GM20000 (cell line): ENCODE measurements at regions not wholly inside any gene's neighbourhood (a gene's known extent, or its start where the extent isn't known, plus 50 kb on each side); places are given as distances from the start of the nearest gene placed in this dataset.
A peak's percentile ranks its signal among the peaks of the same experiment; 100 is the strongest.

ENCODE experiments used
- DNase-seq: peaks from one replicate; pipeline ENCODE4 v3.0.0; 2012; ENCODE audit warnings: low spot score
- TF ChIP-seq, protein P1 (sequence below): IDR thresholded peaks from 2 replicates; pipeline ENCODE4 v1.5.1; 2012; ENCODE audit warnings: mild to moderate bottlenecking, control low read depth; ENCODE audit errors: extremely low read depth, missing control alignments

DNA sequence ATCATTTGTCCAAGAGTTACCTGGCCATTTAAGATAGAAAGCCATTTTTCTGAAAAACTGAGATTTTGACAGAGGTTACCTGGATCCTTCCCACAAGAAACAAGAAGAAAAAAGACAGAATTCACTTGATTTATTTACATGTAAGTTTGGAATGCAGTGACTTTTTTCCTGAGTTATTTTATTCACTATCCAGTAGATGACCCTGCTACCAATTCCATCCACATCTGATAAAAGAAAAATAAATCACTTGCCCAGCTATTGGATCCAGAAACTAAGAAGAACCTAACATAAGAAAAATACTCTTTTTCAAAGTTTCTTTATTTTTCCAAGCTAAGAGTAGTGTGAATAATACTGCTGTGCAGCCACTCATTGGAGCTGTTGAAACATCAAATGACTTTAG lies 275.2 kb downstream of the CETN3 start:
- TF ChIP-seq, protein P1, sequence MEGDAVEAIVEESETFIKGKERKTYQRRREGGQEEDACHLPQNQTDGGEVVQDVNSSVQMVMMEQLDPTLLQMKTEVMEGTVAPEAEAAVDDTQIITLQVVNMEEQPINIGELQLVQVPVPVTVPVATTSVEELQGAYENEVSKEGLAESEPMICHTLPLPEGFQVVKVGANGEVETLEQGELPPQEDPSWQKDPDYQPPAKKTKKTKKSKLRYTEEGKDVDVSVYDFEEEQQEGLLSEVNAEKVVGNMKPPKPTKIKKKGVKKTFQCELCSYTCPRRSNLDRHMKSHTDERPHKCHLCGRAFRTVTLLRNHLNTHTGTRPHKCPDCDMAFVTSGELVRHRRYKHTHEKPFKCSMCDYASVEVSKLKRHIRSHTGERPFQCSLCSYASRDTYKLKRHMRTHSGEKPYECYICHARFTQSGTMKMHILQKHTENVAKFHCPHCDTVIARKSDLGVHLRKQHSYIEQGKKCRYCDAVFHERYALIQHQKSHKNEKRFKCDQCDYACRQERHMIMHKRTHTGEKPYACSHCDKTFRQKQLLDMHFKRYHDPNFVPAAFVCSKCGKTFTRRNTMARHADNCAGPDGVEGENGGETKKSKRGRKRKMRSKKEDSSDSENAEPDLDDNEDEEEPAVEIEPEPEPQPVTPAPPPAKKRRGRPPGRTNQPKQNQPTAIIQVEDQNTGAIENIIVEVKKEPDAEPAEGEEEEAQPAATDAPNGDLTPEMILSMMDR = no peak

DNA sequence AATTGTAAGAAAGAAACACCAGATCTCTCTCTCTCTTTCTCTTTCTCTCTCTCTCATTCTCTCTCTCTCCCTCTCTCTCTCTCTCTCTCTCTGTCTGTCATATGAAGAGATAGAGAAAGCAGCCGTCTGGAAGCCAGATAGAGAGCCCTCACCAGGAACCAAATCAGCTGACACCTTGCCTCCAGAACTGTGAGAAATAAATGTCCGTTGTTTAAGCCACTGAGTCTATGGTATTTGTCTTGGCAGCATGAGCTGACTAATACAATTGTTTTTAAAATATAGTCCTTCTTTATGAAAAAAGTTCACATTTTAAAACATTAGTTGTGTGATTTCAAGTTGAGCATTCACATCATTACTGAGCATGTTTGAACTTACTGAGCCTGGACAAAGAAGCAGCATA lies 275.6 kb downstream of the CETN3 start:
- TF ChIP-seq, protein P1 = no peak
- no peak for DNase-seq

More for the DNA sequence above, 275.2 kb downstream of the CETN3 start:
- no peak for DNase-seq

DNA sequence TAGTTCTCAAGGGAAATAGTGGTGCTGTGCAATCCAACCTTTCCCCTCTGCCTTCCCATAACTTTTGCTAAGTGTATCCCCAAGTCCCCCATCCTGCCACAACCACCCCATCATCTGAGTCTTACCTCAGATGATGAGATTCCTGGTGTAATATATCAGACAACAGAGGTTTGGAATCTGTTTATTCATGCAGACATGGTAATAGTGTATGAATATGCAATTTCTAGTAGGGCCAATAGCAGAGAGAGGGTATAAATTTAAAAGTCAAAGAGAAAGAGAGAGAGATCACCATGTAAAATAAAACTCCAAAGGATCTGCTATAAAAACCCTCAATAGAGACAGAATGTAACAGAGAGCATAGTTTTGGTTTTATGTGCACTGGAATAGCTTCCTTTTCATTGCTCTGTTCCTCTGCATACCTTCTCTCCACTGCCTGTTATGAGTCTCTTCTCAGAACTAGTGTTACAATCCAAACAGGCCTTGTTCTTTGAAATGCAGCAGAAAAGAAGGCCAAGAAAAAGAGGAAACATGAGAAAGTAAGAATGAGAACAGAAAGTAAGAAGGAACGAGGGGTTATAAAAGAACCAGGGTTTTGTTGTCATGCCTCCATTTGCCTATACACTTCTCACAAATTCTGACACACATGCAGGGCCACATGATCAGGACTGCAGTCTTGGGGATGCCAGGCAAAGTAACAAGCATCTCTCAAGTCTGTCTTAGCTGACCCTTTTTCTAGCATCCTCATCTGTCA lies 278.0 kb downstream of the CETN3 start:
- DNase-seq = peak; percentile 53
- TF ChIP-seq, protein P1 = no peak

DNA sequence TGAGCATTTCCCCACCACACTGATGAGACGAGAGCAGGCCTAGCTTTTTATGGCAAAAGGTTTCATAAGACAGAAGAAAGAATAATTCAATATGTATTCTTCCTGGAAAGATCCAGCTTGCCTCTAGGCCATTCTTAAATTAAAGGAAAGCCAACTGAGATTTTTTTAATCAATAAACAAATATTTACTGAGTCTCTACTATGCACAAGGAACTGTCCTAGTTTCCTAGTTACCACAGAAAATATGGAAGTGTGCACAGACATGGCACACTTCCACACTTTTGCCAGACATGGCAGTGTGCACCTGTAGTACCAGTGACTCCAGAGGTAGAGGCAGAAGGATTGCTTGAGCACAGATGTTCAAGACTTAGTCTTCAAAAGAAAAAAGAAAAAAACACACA lies 281.0 kb downstream of the CETN3 start:
- TF ChIP-seq, protein P1 = no peak
- DNase-seq = no peak

DNA sequence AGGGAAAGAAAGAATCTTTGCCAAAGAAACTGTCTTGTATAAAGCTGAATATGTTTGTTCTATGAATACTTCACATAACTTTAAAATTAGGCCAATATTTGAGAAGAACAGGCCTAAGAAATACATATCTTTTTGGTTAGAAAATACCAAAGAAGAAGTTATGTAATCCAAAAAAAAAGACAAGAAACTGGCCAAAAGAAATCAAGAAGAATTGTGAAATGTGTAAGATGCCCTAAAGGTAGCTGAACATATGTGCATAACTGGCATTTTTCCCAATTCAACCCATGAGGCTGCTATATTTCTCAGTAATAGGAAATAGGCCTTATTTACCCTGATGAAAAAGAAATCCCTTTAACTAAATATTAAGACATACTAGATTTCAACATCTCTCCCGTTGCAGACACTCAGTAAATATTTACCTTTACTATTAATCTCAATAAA lies 290.0 kb downstream of the CETN3 start:
- DNase-seq = no peak

DNA sequence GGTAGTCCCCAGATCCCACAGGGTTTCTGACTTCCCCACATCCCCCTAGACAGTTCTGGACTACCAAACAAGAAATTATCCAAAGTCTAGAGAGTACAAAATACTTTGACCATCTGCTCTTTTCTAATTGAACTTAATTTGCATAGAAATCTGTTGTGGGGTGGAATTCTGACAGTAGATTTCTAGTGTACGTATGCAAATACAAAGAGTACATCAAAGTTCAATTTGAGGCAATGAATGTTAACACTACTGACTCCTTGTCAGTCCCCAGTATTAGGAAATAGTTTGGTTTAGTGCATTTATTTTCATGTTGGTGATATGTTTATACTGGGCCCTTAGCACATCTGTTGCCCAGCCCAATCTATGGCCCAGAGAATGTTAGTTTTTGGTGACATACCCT lies 292.6 kb downstream of the CETN3 start:
- TF ChIP-seq, protein P1 = no peak
- DNase-seq = no peak

More for the DNA sequence above, 290.0 kb downstream of the CETN3 start:
- TF ChIP-seq, protein P1 = no peak

DNA sequence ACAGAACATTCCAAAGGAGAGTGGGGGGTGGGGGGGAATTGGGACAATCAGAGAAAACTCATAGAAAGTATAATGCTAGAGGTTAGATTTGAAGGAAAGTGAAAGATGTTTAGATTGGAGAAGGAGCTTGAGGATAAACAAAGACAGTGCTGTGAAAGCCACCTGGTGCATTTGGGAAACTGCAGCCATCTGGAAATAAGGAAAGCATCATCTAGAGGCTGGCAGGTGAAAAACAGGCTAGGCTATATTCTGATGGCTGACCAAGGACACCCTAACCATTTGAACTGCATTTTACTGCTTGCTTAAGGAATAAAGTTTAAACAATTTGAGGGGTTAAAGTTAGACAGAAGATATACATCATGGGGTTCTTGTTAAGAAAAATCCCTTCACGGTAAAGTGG lies 296.4 kb downstream of the CETN3 start:
- TF ChIP-seq, protein P1 = no peak
- DNase-seq = no peak
